ENCODE measurements at regions not wholly inside any gene's neighbourhood (a gene's known extent, or its start where the extent isn't known, plus 50 kb on each side); places are given as distances from the start of the nearest gene placed in this dataset.

DNA sequence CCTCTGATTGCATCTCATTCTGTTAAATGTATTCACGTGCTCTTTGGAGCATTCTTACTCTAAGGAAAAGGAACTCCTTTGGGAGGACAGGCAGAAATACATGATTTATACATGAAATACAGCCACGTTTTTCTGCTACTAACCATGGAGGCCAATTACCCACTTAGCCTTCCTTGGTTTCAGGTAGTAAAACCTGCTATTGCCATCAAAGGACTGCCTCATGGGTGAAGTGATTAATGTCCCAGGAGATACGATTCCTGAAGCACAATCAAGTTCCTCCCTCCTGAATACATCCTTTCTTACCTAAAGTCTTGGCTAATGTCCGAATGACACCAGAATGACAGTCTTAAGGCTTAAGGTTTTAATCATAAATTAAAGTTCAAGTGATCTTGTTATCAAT lies 58.5 kb upstream of the PIK3CG start:
- ChIA-PET POLR2A (no interaction called here), CTCF (no interaction called here)
- Mint-ChIP-seq H3K4me3 (no peak overlapping the region), H3K36me3 (no peaks in the 10 kb centered on the region), H3K27me3 (peaks cover 1 to 7% of the 10 kb centered on the region in 2 donors), H3K27ac (peak overlapping the region in 1 of 8 donors; percentile 4), H3K9me3 (no peaks in the 10 kb centered on the region), H3K4me1 (peaks cover 3 to 4% (median 4%) of the 10 kb centered on the region in 3 donors)
- H3K27me3 ChIP-seq (ENCODE audit: insufficient read depth, low read length, poor library complexity, severe bottlenecking): no peaks in the 10 kb centered on the region
- no peaks in the 10 kb centered on the region for H3K4me1 ChIP-seq (ENCODE audit: insufficient read depth, low read length)
- DNase-seq: no peak
- H3K9me3 ChIP-seq (ENCODE audit: low read length): no peaks in the 10 kb centered on the region
- H3K36me3 ChIP-seq (ENCODE audit: insufficient read depth, low read length): no peaks in the 10 kb centered on the region
- no peak overlapping the region for H3K27ac ChIP-seq (ENCODE audit: low read depth, low read length)
- H3K4me3 ChIP-seq (ENCODE audit: low read length): no peak overlapping the region

DNA sequence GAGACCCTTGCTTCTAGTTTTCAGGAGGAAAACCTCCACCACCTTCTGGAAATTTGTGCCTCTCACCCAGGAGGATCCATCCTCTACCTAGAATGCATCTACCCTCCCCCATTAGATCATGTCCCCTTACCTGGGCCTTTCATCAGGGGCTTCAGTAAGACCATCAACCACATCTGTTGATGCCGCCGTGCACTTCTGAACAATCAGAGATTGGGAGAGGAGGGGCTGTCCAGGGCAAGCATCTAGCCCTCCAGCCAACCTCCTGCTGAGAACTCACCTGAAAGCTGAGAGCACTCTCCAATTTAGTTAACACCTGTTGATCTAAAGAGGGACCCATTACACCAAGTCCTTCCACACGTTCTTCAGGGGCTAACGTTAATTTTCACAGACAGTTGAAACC lies 57.6 kb upstream of the PIK3CG start:
- Mint-ChIP-seq H3K4me1 (peaks cover 10 to 13% (median 13%) of the 10 kb centered on the region in 3 donors), H3K27me3 (peaks cover 1 to 4% of the 10 kb centered on the region in 2 donors), H3K36me3 (no peaks in the 10 kb centered on the region), H3K9me3 (no peaks in the 10 kb centered on the region), H3K27ac (no peak overlapping the region), H3K4me3 (no peak overlapping the region)
- Histone ChIP-seq H3K27me3 (ENCODE audit: insufficient read depth, low read length, poor library complexity, severe bottlenecking) (no peaks in the 10 kb centered on the region), H3K36me3 (ENCODE audit: insufficient read depth, low read length) (no peaks in the 10 kb centered on the region), H3K9me3 (ENCODE audit: low read length) (no peaks in the 10 kb centered on the region), H3K27ac (ENCODE audit: low read depth, low read length) (no peak overlapping the region), H3K4me3 (ENCODE audit: low read length) (no peak overlapping the region), H3K4me1 (ENCODE audit: insufficient read depth, low read length) (peaks cover 8% of the 10 kb centered on the region)
- DNase-seq: no peak
- ChIA-PET POLR2A (no interaction called here), CTCF (no interaction called here)

GRCh38 chr7:106808967-106809635 lies 56.0 kb upstream of the PIK3CG start:
- peaks cover 0 to 1% of the 10 kb centered on the region in 2 donors for H3K27me3 Mint-ChIP-seq
- H3K4me3 ChIP-seq (ENCODE audit: low read length): no peak overlapping the region
- DNase-seq: no peak
- H3K27ac Mint-ChIP-seq: no peak overlapping the region
- H3K9me3 Mint-ChIP-seq: no peaks in the 10 kb centered on the region
- H3K36me3 Mint-ChIP-seq: no peaks in the 10 kb centered on the region
- H3K36me3 ChIP-seq (ENCODE audit: insufficient read depth, low read length): no peaks in the 10 kb centered on the region
- H3K4me3 Mint-ChIP-seq: no peak overlapping the region
- no peaks in the 10 kb centered on the region for H3K27me3 ChIP-seq (ENCODE audit: insufficient read depth, low read length, poor library complexity, severe bottlenecking)
- peaks cover 8% of the 10 kb centered on the region for H3K4me1 ChIP-seq (ENCODE audit: insufficient read depth, low read length)
- no peaks in the 10 kb centered on the region for H3K9me3 ChIP-seq (ENCODE audit: low read length)
- H3K27ac ChIP-seq (ENCODE audit: low read depth, low read length): no peak overlapping the region
- peaks cover 12 to 17% (median 17%) of the 10 kb centered on the region in 3 donors for H3K4me1 Mint-ChIP-seq
- ChIA-PET CTCF (no interaction called here), POLR2A (no interaction called here)

- DNase-seq: no peak
- Histone ChIP-seq H3K27me3 (ENCODE audit: insufficient read depth, low read length, poor library complexity, severe bottlenecking) (no peaks in the 10 kb centered on the region), H3K36me3 (ENCODE audit: insufficient read depth, low read length) (no peaks in the 10 kb centered on the region), H3K4me3 (ENCODE audit: low read length) (no peak overlapping the region), H3K4me1 (ENCODE audit: insufficient read depth, low read length) (peaks cover 8% of the 10 kb centered on the region), H3K27ac (ENCODE audit: low read depth, low read length) (no peak overlapping the region), H3K9me3 (ENCODE audit: low read length) (no peaks in the 10 kb centered on the region)
- H3K27me3 Mint-ChIP-seq: no peaks in the 10 kb centered on the region
- peaks cover 12 to 17% (median 17%) of the 10 kb centered on the region in 3 donors for H3K4me1 Mint-ChIP-seq
- H3K4me3 Mint-ChIP-seq: no peak overlapping the region
- ChIA-PET POLR2A (interaction anchor here (0.6 kb wide), 1 partner anchor 1142 kb away, joined by 3 read pairs; no protein-coding TSS in a partner anchor), CTCF (interaction anchor here (0.7 to 1.2 kb wide), 3 partner anchors 24 to 338 kb away, joined by 3 read pairs; no protein-coding TSS in a partner anchor)
- peak overlapping the region in 1 of 8 donors; percentile 58 for H3K27ac Mint-ChIP-seq
- no peaks in the 10 kb centered on the region for H3K9me3 Mint-ChIP-seq
- H3K36me3 Mint-ChIP-seq: no peaks in the 10 kb centered on the region
Observed at GRCh38 chr7:106811472-106811871, 53.6 kb upstream of the PIK3CG start.

DNA sequence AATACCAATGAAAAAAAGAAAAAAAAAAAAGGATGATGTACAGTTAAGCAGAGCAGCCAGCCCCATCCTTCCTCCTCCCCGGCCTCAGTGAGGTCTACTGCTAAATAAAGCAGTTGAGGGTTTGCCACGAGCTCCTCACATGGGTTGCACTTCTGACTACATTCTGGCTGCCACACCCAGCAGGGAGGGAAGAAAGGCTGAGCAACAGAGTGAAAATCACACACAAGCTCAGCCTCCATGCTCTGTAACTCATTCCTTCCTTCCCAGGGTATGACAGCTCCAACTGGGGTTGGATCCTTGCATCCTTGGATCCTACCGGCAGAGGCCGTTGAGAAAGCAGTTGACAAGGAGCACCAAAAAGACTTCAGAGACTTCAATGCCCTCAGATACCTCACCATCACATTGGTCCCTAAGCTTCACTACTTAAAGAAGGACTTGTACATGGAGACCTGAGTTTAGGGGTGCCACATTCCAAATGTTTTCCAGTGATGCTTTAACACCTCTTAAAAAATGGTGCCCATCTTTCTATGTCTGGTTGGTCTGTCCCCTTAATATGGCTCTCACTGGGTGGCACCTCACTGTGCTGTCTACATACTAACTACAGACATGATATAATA lies 52.9 kb upstream of the PIK3CG start:
- Histone ChIP-seq H3K36me3 (ENCODE audit: insufficient read depth, low read length) (no peaks in the 10 kb centered on the region), H3K4me1 (ENCODE audit: insufficient read depth, low read length) (peaks cover 8% of the 10 kb centered on the region), H3K27me3 (ENCODE audit: insufficient read depth, low read length, poor library complexity, severe bottlenecking) (no peaks in the 10 kb centered on the region), H3K4me3 (ENCODE audit: low read length) (no peak overlapping the region), H3K9me3 (ENCODE audit: low read length) (no peaks in the 10 kb centered on the region), H3K27ac (ENCODE audit: low read depth, low read length) (no peak overlapping the region)
- CTCF ChIA-PET: interaction anchor here (0.7 to 1.2 kb wide), 4 partner anchors 24 to 770 kb away, joined by 3 read pairs; no protein-coding TSS in a partner anchor
- Mint-ChIP-seq H3K4me3 (no peak overlapping the region), H3K9me3 (no peaks in the 10 kb centered on the region), H3K27ac (peak overlapping the region in 3 of 8 donors; percentile 19 to 60 (median 58)), H3K27me3 (no peaks in the 10 kb centered on the region), H3K36me3 (no peaks in the 10 kb centered on the region), H3K4me1 (peaks cover 12 to 17% (median 17%) of the 10 kb centered on the region in 3 donors)
- DNase-seq: peak in 3 of 5 donors; percentile 4 to 30 (median 13)
- POLR2A ChIA-PET: no interaction called here

DNA sequence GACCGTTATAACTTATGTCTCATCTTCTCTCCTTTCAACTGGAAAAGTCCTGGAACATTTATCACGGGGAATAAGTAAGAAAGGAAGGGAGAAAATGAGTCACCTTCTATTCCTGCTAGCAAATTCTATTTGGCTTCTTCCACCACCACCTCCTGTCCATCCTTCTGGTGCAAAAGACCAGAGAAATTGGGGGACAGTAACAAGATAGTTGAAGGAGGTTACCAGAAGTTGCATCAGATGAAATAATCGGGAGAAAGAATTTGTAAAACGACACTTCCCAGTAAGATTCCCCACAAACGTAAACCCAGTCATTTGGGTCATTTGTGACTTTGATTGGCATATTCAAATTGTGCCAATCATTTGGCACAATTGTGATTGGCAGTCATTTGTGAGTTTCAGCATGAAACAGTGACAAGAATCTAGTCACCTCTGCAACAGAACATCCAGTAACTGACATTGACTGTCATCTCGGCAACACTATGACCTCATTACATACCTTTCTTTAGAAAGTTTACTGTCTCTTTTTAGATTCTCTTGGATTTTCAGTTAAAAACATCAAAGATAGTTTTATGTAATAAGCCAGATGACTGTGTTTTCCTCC lies 51.3 kb upstream of the PIK3CG start:
- H3K27me3 Mint-ChIP-seq: no peaks in the 10 kb centered on the region
- Histone ChIP-seq H3K4me1 (ENCODE audit: insufficient read depth, low read length) (peaks cover 8% of the 10 kb centered on the region), H3K9me3 (ENCODE audit: low read length) (no peaks in the 10 kb centered on the region), H3K4me3 (ENCODE audit: low read length) (no peak overlapping the region), H3K27me3 (ENCODE audit: insufficient read depth, low read length, poor library complexity, severe bottlenecking) (no peaks in the 10 kb centered on the region), H3K27ac (ENCODE audit: low read depth, low read length) (no peak overlapping the region), H3K36me3 (ENCODE audit: insufficient read depth, low read length) (no peaks in the 10 kb centered on the region)
- no peaks in the 10 kb centered on the region for H3K9me3 Mint-ChIP-seq
- H3K4me1 Mint-ChIP-seq: peaks cover 12 to 17% (median 17%) of the 10 kb centered on the region in 3 donors
- no peak overlapping the region for H3K4me3 Mint-ChIP-seq
- H3K36me3 Mint-ChIP-seq: no peaks in the 10 kb centered on the region
- DNase-seq: no peak
- no peak overlapping the region for H3K27ac Mint-ChIP-seq
- ChIA-PET POLR2A (no interaction called here), CTCF (no interaction called here)

GRCh38 chr7:106814887-106815286 lies 50.2 kb upstream of the PIK3CG start:
- no peak overlapping the region for H3K4me3 ChIP-seq (ENCODE audit: low read length)
- no peaks in the 10 kb centered on the region for H3K9me3 Mint-ChIP-seq
- H3K27me3 Mint-ChIP-seq: no peaks in the 10 kb centered on the region
- no peaks in the 10 kb centered on the region for H3K36me3 ChIP-seq (ENCODE audit: insufficient read depth, low read length)
- peaks cover 8% of the 10 kb centered on the region for H3K4me1 ChIP-seq (ENCODE audit: insufficient read depth, low read length)
- no peak for DNase-seq
- no peaks in the 10 kb centered on the region for H3K27me3 ChIP-seq (ENCODE audit: insufficient read depth, low read length, poor library complexity, severe bottlenecking)
- H3K27ac Mint-ChIP-seq: no peak overlapping the region
- no peak overlapping the region for H3K4me3 Mint-ChIP-seq
- peaks cover 12 to 17% (median 17%) of the 10 kb centered on the region in 3 donors for H3K4me1 Mint-ChIP-seq
- H3K36me3 Mint-ChIP-seq: no peaks in the 10 kb centered on the region
- no peak overlapping the region for H3K27ac ChIP-seq (ENCODE audit: low read depth, low read length)
- H3K9me3 ChIP-seq (ENCODE audit: low read length): no peaks in the 10 kb centered on the region
- CTCF ChIA-PET: no interaction called here
- POLR2A ChIA-PET: no interaction called here
